HG03520 (cell line): ENCODE measurements at regions not wholly inside any gene's neighbourhood (a gene's known extent, or its start where the extent isn't known, plus 50 kb on each side); places are given as distances from the start of the nearest gene placed in this dataset.
"Not testable (repeated sequence)": the region's sequence is repeated elsewhere in the genome, so short reads cannot be mapped to it uniquely, and the experiment has no call there.

Source experiments
- ATAC-seq: cut with Tn5 transposase; IDR thresholded peaks from one replicate; pipeline ENCODE4 v1.9.1; 2021; ENCODE audit warnings: mild to moderate bottlenecking, moderate library complexity; ENCODE audit not compliant: unreplicated experiment

GRCh38 chr11:116386118-116386699, 386.6 kb downstream of the BUD13 start:
- no peak for ATAC-seq

GRCh38 chr11:116384876-116385275, 387.9 kb downstream of the BUD13 start:
- no peak for ATAC-seq

- ATAC-seq: no peak
Measured at GRCh38 chr11:116384407-116384806, 388.4 kb downstream of the BUD13 start.

GRCh38 chr11:116379185-116379828, 393.5 kb downstream of the BUD13 start:
- no peak for ATAC-seq

- ATAC-seq: no peak
Measured at GRCh38 chr11:116376547-116376946, 396.2 kb downstream of the BUD13 start.

GRCh38 chr11:116376054-116376453, 396.7 kb downstream of the BUD13 start:
- ATAC-seq: no peak

- ATAC-seq: no peak
Measured at GRCh38 chr11:116375221-116375620, 397.6 kb downstream of the BUD13 start.

- no peak for ATAC-seq
Measured at GRCh38 chr11:116374085-116374484, 398.7 kb downstream of the BUD13 start.

- ATAC-seq: no peak
Measured at GRCh38 chr11:116373104-116373944, 399.5 kb downstream of the BUD13 start.

GRCh38 chr11:116371146-116371545, 401.6 kb downstream of the BUD13 start:
- no peak for ATAC-seq

- no peak for ATAC-seq
Measured at GRCh38 chr11:116368784-116369183, 404.0 kb downstream of the BUD13 start.

GRCh38 chr11:116366980-116367645, 405.7 kb downstream of the BUD13 start:
- no peak for ATAC-seq

GRCh38 chr11:116366451-116366850, 406.3 kb downstream of the BUD13 start:
- ATAC-seq: no peak

GRCh38 chr11:116364925-116365324, 407.9 kb downstream of the BUD13 start:
- ATAC-seq: not testable (repeated sequence)

- no peak for ATAC-seq
Measured at GRCh38 chr11:116364348-116364747, 408.4 kb downstream of the BUD13 start.

GRCh38 chr11:116360221-116360941, 412.4 kb downstream of the BUD13 start:
- ATAC-seq: no peak

- ATAC-seq: no peak
Measured at GRCh38 chr11:116357784-116358544, 414.8 kb downstream of the BUD13 start.

GRCh38 chr11:116356451-116356850, 416.3 kb downstream of the BUD13 start:
- ATAC-seq: no peak

GRCh38 chr11:116355104-116355503, 417.7 kb downstream of the BUD13 start:
- ATAC-seq: no peak

GRCh38 chr11:116353589-116353988, 419.2 kb downstream of the BUD13 start:
- no peak for ATAC-seq
